ENCODE measurements at regions not wholly inside any gene's neighbourhood (a gene's known extent, or its start where the extent isn't known, plus 50 kb on each side); places are given as distances from the start of the nearest gene placed in this dataset.

DNA sequence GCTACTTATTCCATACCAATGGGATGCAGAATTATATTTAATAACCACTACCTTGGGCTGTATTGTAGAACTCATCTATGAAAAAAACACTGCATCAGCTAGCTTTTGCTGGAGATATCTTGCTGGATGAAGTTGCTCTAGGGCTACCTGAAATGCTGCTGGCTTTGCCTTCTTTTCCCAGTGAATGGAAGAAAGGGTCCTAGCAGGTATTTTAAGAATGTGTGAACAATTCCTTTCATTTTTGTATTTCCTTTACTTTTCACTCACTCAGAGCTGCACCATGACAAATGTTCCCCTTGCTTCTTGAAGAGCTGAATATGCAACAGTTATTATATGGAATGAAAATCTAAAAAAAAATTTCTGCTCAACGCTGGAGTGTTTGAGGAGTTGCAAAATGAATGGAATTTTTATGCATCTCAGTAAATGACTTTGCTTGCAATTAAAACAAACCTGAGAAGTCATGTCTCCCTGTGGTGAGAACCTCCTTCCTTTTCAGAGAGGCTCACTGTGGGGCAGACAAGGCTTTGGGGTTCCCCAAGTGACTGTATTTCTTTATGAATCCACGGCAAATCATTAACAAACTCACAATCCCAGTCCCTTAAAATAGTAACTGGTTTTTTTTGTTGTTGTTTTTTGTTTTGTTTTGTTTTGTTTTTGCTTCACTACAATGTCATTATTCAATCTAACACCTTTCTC lies 566.8 kb upstream of the KIRREL3 start:
- Histone ChIP-seq H3K4me1 (ENCODE audit: insufficient read depth, low read length, poor library complexity, severe bottlenecking) (no peaks in the 10 kb centered on the region), H2AFZ (ENCODE audit: low read length) (no peak overlapping the region), H3K27ac (ENCODE audit: low read depth, low read length, poor library complexity, severe bottlenecking) (no peak overlapping the region), H3K4me2 (ENCODE audit: low read length) (no peak overlapping the region), H3K9me3 (ENCODE audit: low read length) (no peaks in the 10 kb centered on the region), H3K4me3 (ENCODE audit: low read depth, low read length, poor library complexity, severe bottlenecking) (no peak overlapping the region), H3K79me2 (ENCODE audit: insufficient read depth, low read depth, low read length) (no peaks in the 10 kb centered on the region), H4K20me1 (ENCODE audit: insufficient read depth, low read length) (no peaks in the 10 kb centered on the region), H3K36me3 (ENCODE audit: insufficient read depth, low read length) (no peaks in the 10 kb centered on the region), H3K9me2 (ENCODE audit: insufficient read depth, low read length) (no peaks in the 10 kb centered on the region)
- ChIA-PET CTCF (ENCODE audit: unreplicated experiment) (no interaction called here), POLR2A (no interaction called here)
- TF ChIP-seq, protein P1, sequence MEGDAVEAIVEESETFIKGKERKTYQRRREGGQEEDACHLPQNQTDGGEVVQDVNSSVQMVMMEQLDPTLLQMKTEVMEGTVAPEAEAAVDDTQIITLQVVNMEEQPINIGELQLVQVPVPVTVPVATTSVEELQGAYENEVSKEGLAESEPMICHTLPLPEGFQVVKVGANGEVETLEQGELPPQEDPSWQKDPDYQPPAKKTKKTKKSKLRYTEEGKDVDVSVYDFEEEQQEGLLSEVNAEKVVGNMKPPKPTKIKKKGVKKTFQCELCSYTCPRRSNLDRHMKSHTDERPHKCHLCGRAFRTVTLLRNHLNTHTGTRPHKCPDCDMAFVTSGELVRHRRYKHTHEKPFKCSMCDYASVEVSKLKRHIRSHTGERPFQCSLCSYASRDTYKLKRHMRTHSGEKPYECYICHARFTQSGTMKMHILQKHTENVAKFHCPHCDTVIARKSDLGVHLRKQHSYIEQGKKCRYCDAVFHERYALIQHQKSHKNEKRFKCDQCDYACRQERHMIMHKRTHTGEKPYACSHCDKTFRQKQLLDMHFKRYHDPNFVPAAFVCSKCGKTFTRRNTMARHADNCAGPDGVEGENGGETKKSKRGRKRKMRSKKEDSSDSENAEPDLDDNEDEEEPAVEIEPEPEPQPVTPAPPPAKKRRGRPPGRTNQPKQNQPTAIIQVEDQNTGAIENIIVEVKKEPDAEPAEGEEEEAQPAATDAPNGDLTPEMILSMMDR (conservative IDR thresholded peaks at IDR 0.05; ENCODE audit: low read length): no peak
- no peak for TF ChIP-seq EZH2phosphoT487 (IDR thresholded peaks at IDR 0.05; ENCODE audit: borderline replicate concordance, low read depth, low read length)
- no TSS peak for BruUV-seq (replicated peaks)
- intact Hi-C loops (cut with micrococcal nuclease; ENCODE audit: unreplicated experiment): no loop called here
- no peak for DNase-seq (ENCODE audit: low spot score)

DNA sequence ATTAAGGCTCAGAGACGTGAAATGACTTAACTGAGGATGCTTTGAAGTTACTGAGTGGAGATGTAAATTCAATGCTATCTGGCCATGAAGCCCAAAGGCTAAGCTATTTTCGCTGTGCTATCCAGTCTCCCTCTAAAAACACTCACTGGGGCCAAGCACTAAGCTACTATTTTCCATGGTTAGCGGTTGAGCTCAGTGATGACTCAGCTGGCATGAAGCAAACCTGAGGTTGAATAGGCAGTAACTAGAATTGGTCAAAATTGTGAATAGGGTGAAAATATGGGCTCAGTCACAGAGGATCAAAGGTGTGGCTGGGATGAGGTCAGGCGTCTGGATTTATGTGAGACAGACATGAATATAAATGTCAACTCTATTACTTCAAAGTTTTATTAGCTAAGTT lies 564.2 kb upstream of the KIRREL3 start:
- intact Hi-C loops (cut with micrococcal nuclease; ENCODE audit: unreplicated experiment): no loop called here
- CTCF ChIA-PET (ENCODE audit: unreplicated experiment): no interaction called here
- H3K4me1 ChIP-seq (ENCODE audit: insufficient read depth, low read length, poor library complexity, severe bottlenecking): no peaks in the 10 kb centered on the region
- H3K4me2 ChIP-seq (ENCODE audit: low read length): no peak overlapping the region
- no peak overlapping the region for H2AFZ ChIP-seq (ENCODE audit: low read length)
- no peaks in the 10 kb centered on the region for H3K79me2 ChIP-seq (ENCODE audit: insufficient read depth, low read depth, low read length)
- no peaks in the 10 kb centered on the region for H3K9me2 ChIP-seq (ENCODE audit: insufficient read depth, low read length)
- no peak overlapping the region for H3K4me3 ChIP-seq (ENCODE audit: low read depth, low read length, poor library complexity, severe bottlenecking)
- TF ChIP-seq, protein P1 (conservative IDR thresholded peaks at IDR 0.05; ENCODE audit: low read length): no peak
- no peak for TF ChIP-seq EZH2phosphoT487 (IDR thresholded peaks at IDR 0.05; ENCODE audit: borderline replicate concordance, low read depth, low read length)
- no peak overlapping the region for H3K27ac ChIP-seq (ENCODE audit: low read depth, low read length, poor library complexity, severe bottlenecking)
- no peaks in the 10 kb centered on the region for H4K20me1 ChIP-seq (ENCODE audit: insufficient read depth, low read length)
- POLR2A ChIA-PET: interaction anchor here (0.5 to 0.6 kb wide), 2 partner anchors 48 to 333 kb away, joined by 3 read pairs; no protein-coding TSS in a partner anchor
- DNase-seq (ENCODE audit: low spot score): no peak
- H3K9me3 ChIP-seq (ENCODE audit: low read length): no peaks in the 10 kb centered on the region
- no peaks in the 10 kb centered on the region for H3K36me3 ChIP-seq (ENCODE audit: insufficient read depth, low read length)
- BruUV-seq (replicated peaks): no TSS peak

DNA sequence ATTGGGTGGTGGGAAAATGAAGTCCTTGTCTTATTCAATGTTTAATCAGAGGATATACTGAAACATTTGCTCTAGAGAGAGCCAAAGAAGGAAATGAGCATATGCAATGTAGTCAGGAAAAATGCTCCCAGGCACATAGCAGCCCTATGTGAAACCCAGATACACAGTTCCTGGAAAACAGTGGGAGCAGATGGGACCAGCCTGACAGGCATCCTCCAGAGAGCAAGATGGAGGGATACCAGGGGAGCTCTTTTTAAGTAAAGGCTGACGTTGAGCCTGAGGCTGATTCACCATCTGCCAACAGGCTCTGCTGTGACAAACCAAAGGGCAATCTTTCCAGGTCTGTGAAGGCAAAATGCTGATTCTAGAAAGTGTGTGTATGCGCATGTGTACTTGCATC lies 559.4 kb upstream of the KIRREL3 start:
- no peaks in the 10 kb centered on the region for H3K36me3 ChIP-seq (ENCODE audit: insufficient read depth, low read length)
- H3K4me1 ChIP-seq (ENCODE audit: insufficient read depth, low read length, poor library complexity, severe bottlenecking): no peaks in the 10 kb centered on the region
- H2AFZ ChIP-seq (ENCODE audit: low read length): no peak overlapping the region
- CTCF ChIA-PET (ENCODE audit: unreplicated experiment): no interaction called here
- H3K4me2 ChIP-seq (ENCODE audit: low read length): no peak overlapping the region
- no peaks in the 10 kb centered on the region for H3K9me2 ChIP-seq (ENCODE audit: insufficient read depth, low read length)
- no peak overlapping the region for H3K4me3 ChIP-seq (ENCODE audit: low read depth, low read length, poor library complexity, severe bottlenecking)
- H3K9me3 ChIP-seq (ENCODE audit: low read length): no peaks in the 10 kb centered on the region
- H4K20me1 ChIP-seq (ENCODE audit: insufficient read depth, low read length): no peaks in the 10 kb centered on the region
- no TSS peak for BruUV-seq (replicated peaks)
- POLR2A ChIA-PET: interaction anchor here (0.5 to 0.7 kb wide), 2 partner anchors 17 to 20 kb away, joined by 3 to 5 read pairs; no protein-coding TSS in a partner anchor
- DNase-seq (ENCODE audit: low spot score): no peak
- no peak overlapping the region for H3K27ac ChIP-seq (ENCODE audit: low read depth, low read length, poor library complexity, severe bottlenecking)
- intact Hi-C loops (cut with micrococcal nuclease; ENCODE audit: unreplicated experiment): no loop called here
- TF ChIP-seq EZH2phosphoT487 (IDR thresholded peaks at IDR 0.05; ENCODE audit: borderline replicate concordance, low read depth, low read length): no peak
- TF ChIP-seq, protein P1 (conservative IDR thresholded peaks at IDR 0.05; ENCODE audit: low read length): no peak
- no peaks in the 10 kb centered on the region for H3K79me2 ChIP-seq (ENCODE audit: insufficient read depth, low read depth, low read length)
